Vagina (tissue), 2 donors: ENCODE measurements at regions not wholly inside any gene's neighbourhood (a gene's known extent, or its start where the extent isn't known, plus 50 kb on each side); places are given as distances from the start of the nearest gene placed in this dataset.

ENCODE experiments used
- CTCF ChIP-seq, 3 experiments: fragments of 450-650 bp in 2 of 3; fragments of 200-600 bp in 1 of 3; sonication (generic) in 1 of 3; IDR thresholded peaks; one replicate each; pipeline ENCODE4 v1.5.1; 2017 to 2019; ENCODE audit warnings: antibody characterized with exemption in 3 of 3, mild to moderate bottlenecking in 2 of 3, moderate library complexity in 2 of 3
- POLR2A ChIP-seq, 2 donors: fragments of 450-650 bp; IDR thresholded peaks; one replicate each; pipeline ENCODE4 v1.6.1; 2017; ENCODE audit warnings: antibody characterized with exemption in 2 of 2, mild to moderate bottlenecking in 2 of 2, moderate library complexity in 2 of 2
- POLR2AphosphoS5 ChIP-seq, 2 donors: sonication (generic); formaldehyde crosslinking; IDR thresholded peaks; one replicate each; pipeline ENCODE4 v1.9.0; 2017; ENCODE audit warnings: antibody characterized with exemption in 2 of 2, mild to moderate bottlenecking in 2 of 2, low read depth in 1 of 2; ENCODE audit not compliant: insufficient read depth in 1 of 2

DNA sequence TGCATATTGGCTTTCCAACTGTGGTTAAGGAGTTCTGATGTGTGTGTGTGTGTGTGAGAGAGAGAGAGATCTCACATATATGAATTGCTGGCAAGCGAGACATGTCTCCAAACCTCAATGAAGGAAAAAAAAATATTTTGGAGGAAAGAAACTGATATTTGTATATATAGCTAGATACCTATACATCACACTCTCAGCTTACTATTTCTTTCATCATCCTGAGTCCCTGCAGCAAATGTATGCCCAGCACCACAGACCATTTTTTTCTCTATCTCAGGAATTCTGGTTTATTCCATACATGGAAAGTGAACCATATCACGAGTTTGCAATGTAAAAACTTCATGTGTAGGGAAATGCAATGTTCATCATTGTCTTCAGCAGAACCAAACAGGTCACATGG, 68.9 kb downstream of the MTERF1 start:
- no peak for TF ChIP-seq CTCF (IDR thresholded peaks at IDR 0.05)
- no peak for TF ChIP-seq POLR2A (IDR thresholded peaks at IDR 0.05)
- TF ChIP-seq POLR2AphosphoS5 (IDR thresholded peaks at IDR 0.05; ENCODE audit: insufficient read depth in 1 of 2, low read depth in 1 of 2) = no peak
